CD4-positive, alpha-beta T cell (primary cell): ENCODE measurements at regions not wholly inside any gene's neighbourhood (a gene's known extent, or its start where the extent isn't known, plus 50 kb on each side); places are given as distances from the start of the nearest gene placed in this dataset.

ENCODE experiments used
- ATAC-seq: fragments of 200-7000 bp; cut with Tn5 transposase; one replicate; pipeline ENCODE4 v1.10.0; 2022; ENCODE audit warnings: mild to moderate bottlenecking; ENCODE audit not compliant: poor library complexity
- CTCF ChIA-PET: fragments of 350-600 bp; sonication (Branson Sonifier 250); formaldehyde crosslinking; loops from one replicate; lab custom pipeline; 2021; ENCODE audit warnings: antibody characterized with exemption, inconsistent platforms; lab: Charles Lee
- POLR2A ChIA-PET: fragments of 350-600 bp; sonication (Branson Sonifier 250); formaldehyde crosslinking; loops from one replicate; lab custom pipeline; 2021; ENCODE audit warnings: antibody characterized with exemption, inconsistent platforms; lab: Charles Lee
- DNase-seq, 14 experiments: peaks; one replicate each; pipeline ENCODE4 v3.0.0-alpha.2; 2013 to 2020; ENCODE audit warnings: mixed read lengths in 2 of 14
- H3K27ac ChIP-seq, 2 donors: one replicate each; pipeline versions ENCODE4 v1.5.1 to v1.7.0; 2013; ENCODE audit warnings: low read length in 2 of 2, low read depth in 1 of 2, mild to moderate bottlenecking in 1 of 2
- H3K27me3 ChIP-seq, 2 experiments: 1 replicate in 1 of 2; 2 replicates in 1 of 2; pipeline versions ENCODE4 v1.6.1 to v1.7.0; 2013; ENCODE audit warnings: low read length in 2 of 2, control low read depth in 1 of 2, mild to moderate bottlenecking in 1 of 2, moderate library complexity in 1 of 2; ENCODE audit not compliant: insufficient read depth in 2 of 2, control insufficient read depth in 1 of 2
- H3K36me3 ChIP-seq: one replicate; pipeline ENCODE4 v1.6.1; 2013; ENCODE audit warnings: low read length, control low read depth; ENCODE audit not compliant: insufficient read depth
- H3K4me1 ChIP-seq: one replicate; pipeline ENCODE4 v1.6.1; 2013; ENCODE audit warnings: low read length, control low read depth; ENCODE audit not compliant: insufficient read depth
- H3K4me3 ChIP-seq: one replicate; pipeline ENCODE4 v1.5.1; 2013; ENCODE audit warnings: mild to moderate bottlenecking, low read length, moderate library complexity
- H3K9me3 ChIP-seq, 2 experiments: 1 replicate in 1 of 2; 2 replicates in 1 of 2; pipeline versions ENCODE4 v1.6.1 to v1.7.0; 2013; ENCODE audit warnings: low read length in 2 of 2, mild to moderate bottlenecking in 2 of 2, control low read depth in 1 of 2, moderate library complexity in 1 of 2; ENCODE audit not compliant: control insufficient read depth in 1 of 2, insufficient read depth in 1 of 2
- H3K27ac Mint-ChIP-seq: one replicate; pipeline ENCODE4 v1.8.0; 2020; ENCODE audit warnings: mixed read lengths
- H3K27me3 Mint-ChIP-seq: one replicate; pipeline ENCODE4 v1.8.0; 2021; ENCODE audit warnings: mixed read lengths
- H3K36me3 Mint-ChIP-seq: one replicate; pipeline ENCODE4 v1.8.0; 2021; ENCODE audit warnings: low read depth, mixed read lengths
- H3K4me1 Mint-ChIP-seq: one replicate; pipeline ENCODE4 v1.8.0; 2021; ENCODE audit warnings: low read depth, mixed read lengths
- H3K4me3 Mint-ChIP-seq: one replicate; pipeline ENCODE4 v1.8.0; 2020; ENCODE audit warnings: mild to moderate bottlenecking, mixed read lengths
- H3K9me3 Mint-ChIP-seq: one replicate; pipeline ENCODE4 v1.8.0; 2020; ENCODE audit warnings: mixed read lengths
- intact Hi-C, 2 experiments: fragments of 100-400 bp; cut with DNase I in 1 of 2; cut with micrococcal nuclease in 1 of 2; formaldehyde crosslinking; loops; one replicate each; pipeline versions ENCODE4 v1.15.1 to v1.9.0; 2023 to 2025; cut with DNase I, micrococcal nuclease
- TF ChIP-seq, protein P1 (sequence below): fragments of 200-600 bp; IDR thresholded peaks from one replicate; pipeline ENCODE4 v1.8.0; 2022; ENCODE audit warnings: antibody characterized with exemption, mild to moderate bottlenecking

DNA sequence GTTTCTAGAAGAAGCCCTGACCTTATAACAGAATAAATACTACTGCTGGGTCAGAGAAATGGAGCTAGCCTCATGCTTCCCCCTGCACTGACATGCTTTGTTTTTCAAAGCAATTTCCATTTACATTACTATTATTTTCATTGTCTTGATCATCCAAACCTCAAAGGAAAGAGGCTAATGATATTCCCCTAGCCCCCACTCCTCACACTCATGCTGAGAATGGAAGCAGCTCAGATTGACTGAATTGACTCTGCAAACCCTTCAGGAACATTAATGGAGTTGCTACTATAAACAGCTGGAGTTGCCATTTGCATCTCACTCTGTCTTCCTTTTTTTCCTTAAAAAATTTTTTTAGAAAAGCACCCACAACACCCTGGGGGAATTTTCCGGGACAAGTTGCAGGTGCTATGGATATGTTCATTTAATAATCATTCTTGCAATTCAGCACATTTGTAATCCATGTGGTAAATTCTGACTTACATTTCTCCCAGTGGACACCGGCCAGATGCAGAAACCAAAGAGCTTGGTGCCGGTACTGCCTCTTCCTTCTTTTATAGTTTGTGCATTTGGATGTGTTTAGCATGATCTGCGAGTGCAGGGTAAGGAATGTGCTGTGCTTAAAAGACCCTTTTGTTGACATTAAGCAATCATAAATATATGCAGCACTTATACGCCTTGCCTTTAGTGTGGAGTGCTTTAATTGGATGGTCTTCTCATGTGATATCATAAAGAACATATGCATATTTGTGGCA lies 103.3 kb upstream of the OSR1 start:
- Histone ChIP-seq H3K27me3 (no peaks in the 10 kb centered on the region), H3K9me3 (no peaks in the 10 kb centered on the region), H3K4me3 (no peak overlapping the region), H3K36me3 (no peaks in the 10 kb centered on the region), H3K27ac (no peak overlapping the region), H3K4me1 (no peaks in the 10 kb centered on the region)
- ATAC-seq (no peak), DNase-seq (no peak)
- Mint-ChIP-seq H3K27ac (no peak overlapping the region), H3K9me3 (peaks cover 3% of the 10 kb centered on the region), H3K4me3 (no peak overlapping the region), H3K36me3 (no peaks in the 10 kb centered on the region), H3K4me1 (no peaks in the 10 kb centered on the region), H3K27me3 (peaks cover 22% of the 10 kb centered on the region)
- TF ChIP-seq, protein P1, sequence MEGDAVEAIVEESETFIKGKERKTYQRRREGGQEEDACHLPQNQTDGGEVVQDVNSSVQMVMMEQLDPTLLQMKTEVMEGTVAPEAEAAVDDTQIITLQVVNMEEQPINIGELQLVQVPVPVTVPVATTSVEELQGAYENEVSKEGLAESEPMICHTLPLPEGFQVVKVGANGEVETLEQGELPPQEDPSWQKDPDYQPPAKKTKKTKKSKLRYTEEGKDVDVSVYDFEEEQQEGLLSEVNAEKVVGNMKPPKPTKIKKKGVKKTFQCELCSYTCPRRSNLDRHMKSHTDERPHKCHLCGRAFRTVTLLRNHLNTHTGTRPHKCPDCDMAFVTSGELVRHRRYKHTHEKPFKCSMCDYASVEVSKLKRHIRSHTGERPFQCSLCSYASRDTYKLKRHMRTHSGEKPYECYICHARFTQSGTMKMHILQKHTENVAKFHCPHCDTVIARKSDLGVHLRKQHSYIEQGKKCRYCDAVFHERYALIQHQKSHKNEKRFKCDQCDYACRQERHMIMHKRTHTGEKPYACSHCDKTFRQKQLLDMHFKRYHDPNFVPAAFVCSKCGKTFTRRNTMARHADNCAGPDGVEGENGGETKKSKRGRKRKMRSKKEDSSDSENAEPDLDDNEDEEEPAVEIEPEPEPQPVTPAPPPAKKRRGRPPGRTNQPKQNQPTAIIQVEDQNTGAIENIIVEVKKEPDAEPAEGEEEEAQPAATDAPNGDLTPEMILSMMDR: no peak
- ChIA-PET CTCF (no interaction called here), POLR2A (no interaction called here)
- intact Hi-C loops: no loop called here

DNA sequence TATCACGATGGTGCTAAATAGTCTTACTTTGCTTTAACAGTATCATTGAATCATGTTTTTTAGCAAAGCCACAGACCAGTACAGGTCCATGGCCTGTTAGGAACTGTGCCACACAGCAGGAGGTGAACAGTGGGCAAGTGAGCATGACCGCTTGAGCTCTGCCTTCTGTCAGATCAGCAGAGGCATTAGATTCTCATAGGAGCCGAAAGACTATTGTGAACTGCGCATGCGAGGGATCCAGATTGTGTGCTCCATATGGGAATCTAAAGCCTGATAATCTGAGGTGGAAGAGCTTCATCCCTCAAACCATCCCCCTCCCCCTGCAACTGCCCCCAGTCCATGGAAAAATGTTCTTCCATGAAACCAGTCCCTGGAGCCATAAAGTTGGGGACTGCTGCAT lies 102.3 kb upstream of the OSR1 start:
- TF ChIP-seq, protein P1: no peak
- Mint-ChIP-seq H3K9me3 (peaks cover 3% of the 10 kb centered on the region), H3K27me3 (peaks cover 22% of the 10 kb centered on the region), H3K27ac (no peak overlapping the region), H3K4me1 (no peaks in the 10 kb centered on the region), H3K36me3 (no peaks in the 10 kb centered on the region), H3K4me3 (no peak overlapping the region)
- ChIA-PET CTCF (no interaction called here), POLR2A (no interaction called here)
- no peak for ATAC-seq
- Histone ChIP-seq H3K36me3 (no peaks in the 10 kb centered on the region), H3K27me3 (no peaks in the 10 kb centered on the region), H3K4me3 (no peak overlapping the region), H3K4me1 (no peaks in the 10 kb centered on the region), H3K9me3 (no peaks in the 10 kb centered on the region), H3K27ac (no peak overlapping the region)
- DNase-seq: no peak
- intact Hi-C loops: no loop called here

DNA sequence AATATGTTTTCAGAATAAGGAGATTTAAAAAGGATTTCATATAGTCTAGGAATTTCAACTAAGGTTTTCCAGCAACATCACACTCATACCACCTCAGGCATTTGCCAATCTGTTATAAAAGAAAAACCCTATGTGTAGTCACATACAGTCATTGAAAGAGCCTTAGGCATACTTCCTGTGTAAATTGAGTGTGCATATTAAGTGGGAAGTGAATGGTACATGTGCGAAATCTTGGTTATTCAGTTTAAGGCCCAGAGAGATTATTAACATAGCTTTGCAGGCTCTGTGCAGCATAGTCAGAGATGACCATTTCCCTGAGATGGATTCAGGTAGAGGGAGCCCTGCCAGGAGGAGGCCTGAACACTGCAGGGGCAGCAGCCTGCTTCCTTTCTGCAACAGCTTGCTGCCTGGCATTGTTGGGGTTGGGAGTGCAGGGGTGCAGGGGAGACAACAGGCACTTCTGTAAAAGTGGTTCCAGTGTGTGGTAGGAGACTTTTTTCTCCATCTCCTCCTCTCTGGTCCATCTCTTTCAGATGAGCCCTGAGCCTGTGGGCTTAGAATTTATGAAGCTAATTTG lies 100.1 kb upstream of the OSR1 start:
- Histone ChIP-seq H3K4me1 (no peaks in the 10 kb centered on the region), H3K9me3 (peaks cover 0 to 4% of the 10 kb centered on the region in 2 experiments), H3K27me3 (no peaks in the 10 kb centered on the region), H3K36me3 (no peaks in the 10 kb centered on the region), H3K27ac (no peak overlapping the region), H3K4me3 (no peak overlapping the region)
- ChIA-PET CTCF (no interaction called here), POLR2A (no interaction called here)
- H3K36me3 Mint-ChIP-seq: no peaks in the 10 kb centered on the region
- no peaks in the 10 kb centered on the region for H3K4me1 Mint-ChIP-seq
- intact Hi-C loops: no loop called here
- no peaks in the 10 kb centered on the region for H3K9me3 Mint-ChIP-seq
- ATAC-seq (no peak), DNase-seq (no peak)
- TF ChIP-seq, protein P1: no peak
- H3K27ac Mint-ChIP-seq: no peak overlapping the region
- H3K27me3 Mint-ChIP-seq: peaks cover 19% of the 10 kb centered on the region
- H3K4me3 Mint-ChIP-seq: no peak overlapping the region
